GM23338 (cell line): ENCODE measurements at regions not wholly inside any gene's neighbourhood (a gene's known extent, or its start where the extent isn't known, plus 50 kb on each side); places are given as distances from the start of the nearest gene placed in this dataset.

Experiments
- EZH2 ChIP-seq: fragments of 200-600 bp; sonication (generic); IDR thresholded peaks from one replicate; pipeline ENCODE4 v1.8.0; 2017; ENCODE audit warnings: antibody characterized with exemption, mild to moderate bottlenecking, low read depth; ENCODE audit not compliant: unreplicated experiment
- TF ChIP-seq, protein P1 (sequence below), 2 experiments: fragments of 200-600 bp in 1 of 2; sonication (generic) in 1 of 2; conservative IDR thresholded peaks; 2 replicates each; pipeline versions ENCODE4 v1.5.1 to v1.6.1; 2016 to 2017; ENCODE audit warnings: antibody characterized with exemption in 2 of 2, low read depth in 2 of 2, mild to moderate bottlenecking in 2 of 2, moderate library complexity in 1 of 2
- TF ChIP-seq, protein P2 (sequence below): fragments of 250-450 bp; sonication (Bioruptor Pico); IDR thresholded peaks from 2 replicates; pipeline ENCODE4 v1.5.0; 2020; ENCODE audit warnings: mild to moderate bottlenecking, moderate library complexity
- TF ChIP-seq, protein P3 (sequence below): IDR thresholded peaks from one replicate; pipeline ENCODE4 v1.6.1; 2018; ENCODE audit warnings: antibody characterized with exemption; ENCODE audit not compliant: unreplicated experiment
- TF ChIP-seq, protein P4 (sequence below): IDR thresholded peaks from 2 replicates; pipeline ENCODE4 v1.6.1; 2016; ENCODE audit warnings: antibody characterized with exemption

DNA sequence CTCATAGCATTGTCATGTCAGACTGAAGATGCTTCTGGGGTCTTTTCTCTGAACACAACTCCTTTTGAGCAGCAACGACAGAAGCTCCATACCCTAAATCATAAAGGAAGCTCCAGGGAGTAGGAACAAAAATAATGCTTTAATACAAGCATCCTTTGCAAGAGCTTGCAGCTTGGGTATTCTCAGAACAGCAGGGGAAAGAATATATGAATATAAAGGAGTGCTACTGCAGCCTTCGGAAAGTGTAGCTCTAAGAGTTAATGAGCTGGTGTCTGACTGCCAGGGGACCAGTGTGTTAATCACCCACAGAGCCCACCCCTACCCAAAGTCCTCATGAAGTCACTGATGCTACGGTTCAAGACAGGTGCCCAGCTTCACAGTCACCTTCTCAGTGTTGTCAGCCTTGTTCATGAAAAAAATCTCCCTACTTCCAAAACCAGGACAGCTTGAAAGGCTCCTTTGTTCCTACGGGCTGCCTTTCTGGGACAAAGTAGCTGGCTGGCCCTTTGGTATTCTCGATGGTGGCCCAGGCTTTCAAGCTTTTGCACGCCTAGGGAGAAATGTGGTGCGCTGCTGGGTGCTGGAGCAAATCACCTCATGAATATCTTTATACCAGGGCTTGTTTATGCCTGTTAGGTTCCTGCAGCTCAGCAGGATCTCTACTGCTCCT, 259.7 kb downstream of the CMPK2 start:
- TF ChIP-seq EZH2: no peak
- TF ChIP-seq, protein P1, sequence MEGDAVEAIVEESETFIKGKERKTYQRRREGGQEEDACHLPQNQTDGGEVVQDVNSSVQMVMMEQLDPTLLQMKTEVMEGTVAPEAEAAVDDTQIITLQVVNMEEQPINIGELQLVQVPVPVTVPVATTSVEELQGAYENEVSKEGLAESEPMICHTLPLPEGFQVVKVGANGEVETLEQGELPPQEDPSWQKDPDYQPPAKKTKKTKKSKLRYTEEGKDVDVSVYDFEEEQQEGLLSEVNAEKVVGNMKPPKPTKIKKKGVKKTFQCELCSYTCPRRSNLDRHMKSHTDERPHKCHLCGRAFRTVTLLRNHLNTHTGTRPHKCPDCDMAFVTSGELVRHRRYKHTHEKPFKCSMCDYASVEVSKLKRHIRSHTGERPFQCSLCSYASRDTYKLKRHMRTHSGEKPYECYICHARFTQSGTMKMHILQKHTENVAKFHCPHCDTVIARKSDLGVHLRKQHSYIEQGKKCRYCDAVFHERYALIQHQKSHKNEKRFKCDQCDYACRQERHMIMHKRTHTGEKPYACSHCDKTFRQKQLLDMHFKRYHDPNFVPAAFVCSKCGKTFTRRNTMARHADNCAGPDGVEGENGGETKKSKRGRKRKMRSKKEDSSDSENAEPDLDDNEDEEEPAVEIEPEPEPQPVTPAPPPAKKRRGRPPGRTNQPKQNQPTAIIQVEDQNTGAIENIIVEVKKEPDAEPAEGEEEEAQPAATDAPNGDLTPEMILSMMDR (conservative IDR thresholded peaks at IDR 0.05; ENCODE audit: low read depth in 2 of 2): no peak
- TF ChIP-seq, protein P2, sequence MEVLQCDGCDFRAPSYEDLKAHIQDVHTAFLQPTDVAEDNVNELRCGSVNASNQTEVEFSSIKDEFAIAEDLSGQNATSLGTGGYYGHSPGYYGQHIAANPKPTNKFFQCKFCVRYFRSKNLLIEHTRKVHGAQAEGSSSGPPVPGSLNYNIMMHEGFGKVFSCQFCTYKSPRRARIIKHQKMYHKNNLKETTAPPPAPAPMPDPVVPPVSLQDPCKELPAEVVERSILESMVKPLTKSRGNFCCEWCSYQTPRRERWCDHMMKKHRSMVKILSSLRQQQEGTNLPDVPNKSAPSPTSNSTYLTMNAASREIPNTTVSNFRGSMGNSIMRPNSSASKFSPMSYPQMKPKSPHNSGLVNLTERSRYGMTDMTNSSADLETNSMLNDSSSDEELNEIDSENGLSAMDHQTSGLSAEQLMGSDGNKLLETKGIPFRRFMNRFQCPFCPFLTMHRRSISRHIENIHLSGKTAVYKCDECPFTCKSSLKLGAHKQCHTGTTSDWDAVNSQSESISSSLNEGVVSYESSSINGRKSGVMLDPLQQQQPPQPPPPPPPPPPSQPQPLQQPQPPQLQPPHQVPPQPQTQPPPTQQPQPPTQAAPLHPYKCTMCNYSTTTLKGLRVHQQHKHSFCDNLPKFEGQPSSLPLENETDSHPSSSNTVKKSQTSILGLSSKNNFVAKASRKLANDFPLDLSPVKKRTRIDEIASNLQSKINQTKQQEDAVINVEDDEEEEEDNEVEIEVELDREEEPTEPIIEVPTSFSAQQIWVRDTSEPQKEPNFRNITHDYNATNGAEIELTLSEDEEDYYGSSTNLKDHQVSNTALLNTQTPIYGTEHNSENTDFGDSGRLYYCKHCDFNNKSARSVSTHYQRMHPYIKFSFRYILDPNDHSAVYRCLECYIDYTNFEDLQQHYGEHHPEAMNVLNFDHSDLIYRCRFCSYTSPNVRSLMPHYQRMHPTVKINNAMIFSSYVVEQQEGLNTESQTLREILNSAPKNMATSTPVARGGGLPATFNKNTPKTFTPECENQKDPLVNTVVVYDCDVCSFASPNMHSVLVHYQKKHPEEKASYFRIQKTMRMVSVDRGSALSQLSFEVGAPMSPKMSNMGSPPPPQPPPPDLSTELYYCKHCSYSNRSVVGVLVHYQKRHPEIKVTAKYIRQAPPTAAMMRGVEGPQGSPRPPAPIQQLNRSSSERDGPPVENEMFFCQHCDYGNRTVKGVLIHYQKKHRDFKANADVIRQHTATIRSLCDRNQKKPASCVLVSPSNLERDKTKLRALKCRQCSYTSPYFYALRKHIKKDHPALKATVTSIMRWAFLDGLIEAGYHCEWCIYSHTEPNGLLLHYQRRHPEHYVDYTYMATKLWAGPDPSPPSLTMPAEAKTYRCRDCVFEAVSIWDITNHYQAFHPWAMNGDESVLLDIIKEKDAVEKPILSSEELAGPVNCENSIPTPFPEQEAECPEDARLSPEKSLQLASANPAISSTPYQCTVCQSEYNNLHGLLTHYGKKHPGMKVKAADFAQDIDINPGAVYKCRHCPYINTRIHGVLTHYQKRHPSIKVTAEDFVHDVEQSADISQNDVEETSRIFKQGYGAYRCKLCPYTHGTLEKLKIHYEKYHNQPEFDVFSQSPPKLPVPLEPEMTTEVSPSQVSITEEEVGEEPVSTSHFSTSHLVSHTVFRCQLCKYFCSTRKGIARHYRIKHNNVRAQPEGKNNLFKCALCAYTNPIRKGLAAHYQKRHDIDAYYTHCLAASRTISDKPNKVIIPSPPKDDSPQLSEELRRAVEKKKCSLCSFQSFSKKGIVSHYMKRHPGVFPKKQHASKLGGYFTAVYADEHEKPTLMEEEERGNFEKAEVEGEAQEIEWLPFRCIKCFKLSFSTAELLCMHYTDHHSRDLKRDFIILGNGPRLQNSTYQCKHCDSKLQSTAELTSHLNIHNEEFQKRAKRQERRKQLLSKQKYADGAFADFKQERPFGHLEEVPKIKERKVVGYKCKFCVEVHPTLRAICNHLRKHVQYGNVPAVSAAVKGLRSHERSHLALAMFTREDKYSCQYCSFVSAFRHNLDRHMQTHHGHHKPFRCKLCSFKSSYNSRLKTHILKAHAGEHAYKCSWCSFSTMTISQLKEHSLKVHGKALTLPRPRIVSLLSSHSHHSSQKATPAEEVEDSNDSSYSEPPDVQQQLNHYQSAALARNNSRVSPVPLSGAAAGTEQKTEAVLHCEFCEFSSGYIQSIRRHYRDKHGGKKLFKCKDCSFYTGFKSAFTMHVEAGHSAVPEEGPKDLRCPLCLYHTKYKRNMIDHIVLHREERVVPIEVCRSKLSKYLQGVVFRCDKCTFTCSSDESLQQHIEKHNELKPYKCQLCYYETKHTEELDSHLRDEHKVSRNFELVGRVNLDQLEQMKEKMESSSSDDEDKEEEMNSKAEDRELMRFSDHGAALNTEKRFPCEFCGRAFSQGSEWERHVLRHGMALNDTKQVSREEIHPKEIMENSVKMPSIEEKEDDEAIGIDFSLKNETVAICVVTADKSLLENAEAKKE: no peak
- TF ChIP-seq, protein P3, sequence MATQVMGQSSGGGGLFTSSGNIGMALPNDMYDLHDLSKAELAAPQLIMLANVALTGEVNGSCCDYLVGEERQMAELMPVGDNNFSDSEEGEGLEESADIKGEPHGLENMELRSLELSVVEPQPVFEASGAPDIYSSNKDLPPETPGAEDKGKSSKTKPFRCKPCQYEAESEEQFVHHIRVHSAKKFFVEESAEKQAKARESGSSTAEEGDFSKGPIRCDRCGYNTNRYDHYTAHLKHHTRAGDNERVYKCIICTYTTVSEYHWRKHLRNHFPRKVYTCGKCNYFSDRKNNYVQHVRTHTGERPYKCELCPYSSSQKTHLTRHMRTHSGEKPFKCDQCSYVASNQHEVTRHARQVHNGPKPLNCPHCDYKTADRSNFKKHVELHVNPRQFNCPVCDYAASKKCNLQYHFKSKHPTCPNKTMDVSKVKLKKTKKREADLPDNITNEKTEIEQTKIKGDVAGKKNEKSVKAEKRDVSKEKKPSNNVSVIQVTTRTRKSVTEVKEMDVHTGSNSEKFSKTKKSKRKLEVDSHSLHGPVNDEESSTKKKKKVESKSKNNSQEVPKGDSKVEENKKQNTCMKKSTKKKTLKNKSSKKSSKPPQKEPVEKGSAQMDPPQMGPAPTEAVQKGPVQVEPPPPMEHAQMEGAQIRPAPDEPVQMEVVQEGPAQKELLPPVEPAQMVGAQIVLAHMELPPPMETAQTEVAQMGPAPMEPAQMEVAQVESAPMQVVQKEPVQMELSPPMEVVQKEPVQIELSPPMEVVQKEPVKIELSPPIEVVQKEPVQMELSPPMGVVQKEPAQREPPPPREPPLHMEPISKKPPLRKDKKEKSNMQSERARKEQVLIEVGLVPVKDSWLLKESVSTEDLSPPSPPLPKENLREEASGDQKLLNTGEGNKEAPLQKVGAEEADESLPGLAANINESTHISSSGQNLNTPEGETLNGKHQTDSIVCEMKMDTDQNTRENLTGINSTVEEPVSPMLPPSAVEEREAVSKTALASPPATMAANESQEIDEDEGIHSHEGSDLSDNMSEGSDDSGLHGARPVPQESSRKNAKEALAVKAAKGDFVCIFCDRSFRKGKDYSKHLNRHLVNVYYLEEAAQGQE: no peak
- TF ChIP-seq, protein P4, sequence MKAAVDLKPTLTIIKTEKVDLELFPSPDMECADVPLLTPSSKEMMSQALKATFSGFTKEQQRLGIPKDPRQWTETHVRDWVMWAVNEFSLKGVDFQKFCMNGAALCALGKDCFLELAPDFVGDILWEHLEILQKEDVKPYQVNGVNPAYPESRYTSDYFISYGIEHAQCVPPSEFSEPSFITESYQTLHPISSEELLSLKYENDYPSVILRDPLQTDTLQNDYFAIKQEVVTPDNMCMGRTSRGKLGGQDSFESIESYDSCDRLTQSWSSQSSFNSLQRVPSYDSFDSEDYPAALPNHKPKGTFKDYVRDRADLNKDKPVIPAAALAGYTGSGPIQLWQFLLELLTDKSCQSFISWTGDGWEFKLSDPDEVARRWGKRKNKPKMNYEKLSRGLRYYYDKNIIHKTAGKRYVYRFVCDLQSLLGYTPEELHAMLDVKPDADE: no peak
